GM18498 (cell line): ENCODE measurements at regions not wholly inside any gene's neighbourhood (a gene's known extent, or its start where the extent isn't known, plus 50 kb on each side); places are given as distances from the start of the nearest gene placed in this dataset.

ENCODE experiments used
- ATAC-seq: cut with Tn5 transposase; IDR thresholded peaks from one replicate; pipeline ENCODE4 v1.9.1; 2021; ENCODE audit warnings: mild to moderate bottlenecking, moderate library complexity; ENCODE audit not compliant: unreplicated experiment

DNA sequence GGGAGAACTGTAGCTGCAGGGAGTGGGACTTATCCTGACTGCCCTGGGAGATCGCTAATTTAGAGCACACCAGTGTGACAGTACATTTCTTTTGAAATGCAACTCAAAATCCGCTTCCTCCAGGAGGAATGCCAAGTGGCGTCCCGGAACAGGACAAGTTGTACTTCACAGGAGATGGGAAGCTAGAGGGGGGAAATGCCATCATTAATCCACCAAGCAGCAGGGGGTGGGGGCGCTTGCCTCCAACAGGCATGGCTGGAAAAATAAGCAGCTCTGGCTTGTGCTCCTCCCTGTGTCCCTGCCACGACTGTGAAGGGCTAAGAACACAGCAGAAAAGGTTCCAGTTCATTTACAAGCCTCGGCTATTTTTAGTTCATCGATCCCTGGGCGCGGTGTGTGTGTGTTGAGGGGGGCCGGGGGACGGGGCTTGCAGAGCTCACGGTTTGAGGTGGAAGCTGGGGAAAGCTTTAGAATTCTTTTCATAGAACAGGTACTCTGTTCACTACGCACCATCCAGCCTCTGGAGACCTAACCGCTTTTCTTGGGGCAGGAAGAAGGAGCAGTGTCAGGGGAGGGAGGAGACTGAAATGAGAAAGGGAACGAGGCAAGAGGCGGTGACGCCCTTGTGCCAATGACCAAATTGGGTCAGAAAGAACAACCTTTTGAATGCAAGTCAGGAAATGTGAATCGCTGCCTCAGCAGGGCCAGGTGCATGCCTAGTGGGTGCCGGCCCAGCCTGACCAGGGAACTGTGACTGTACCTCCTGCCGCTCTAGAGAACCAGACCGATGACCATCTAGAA is 51.8 kb upstream of the DGKG start:
- ATAC-seq: peak; percentile 76

DNA sequence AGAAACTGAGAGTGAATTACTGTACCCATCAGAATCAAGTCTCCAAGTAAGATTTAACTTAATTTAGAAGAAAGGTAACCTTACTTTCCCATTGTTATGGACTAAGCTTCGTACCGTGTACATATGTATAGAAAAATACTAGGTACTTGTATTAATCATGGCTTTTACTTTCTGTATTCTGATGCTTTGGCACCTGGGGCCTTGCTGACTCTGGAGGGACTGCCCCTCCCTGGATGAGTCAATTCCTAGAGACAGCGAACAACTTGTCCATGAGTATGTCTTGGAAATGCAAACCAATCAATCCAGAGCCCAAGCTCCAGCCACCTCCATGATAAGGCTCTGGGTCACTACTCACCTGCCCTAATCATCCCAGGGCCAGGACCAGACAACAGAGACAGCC is 50.0 kb upstream of the DGKG start:
- no peak for ATAC-seq
